ENCODE measurements at regions not wholly inside any gene's neighbourhood (a gene's known extent, or its start where the extent isn't known, plus 50 kb on each side); places are given as distances from the start of the nearest gene placed in this dataset.
"Not testable (repeated sequence)": the region's sequence is repeated elsewhere in the genome, so short reads cannot be mapped to it uniquely, and the experiment has no call there.

GRCh38 chr12:114829833-114830232 lies 145.9 kb upstream of the TBX3 start:
- H3K27ac ChIP-seq (ENCODE audit: low read length) = no peak overlapping the region
- DNase-seq = no peak
- no peak overlapping the region for H3K4me3 ChIP-seq (ENCODE audit: low read length)
- H3K27me3 ChIP-seq (ENCODE audit: low read length) = no peaks in the 10 kb centered on the region
- no peaks in the 10 kb centered on the region for H4K20me1 ChIP-seq (ENCODE audit: insufficient read depth, low read depth, low read length)
- H3K9me2 ChIP-seq (replicated peaks; ENCODE audit: insufficient read depth, low read length) = no peaks in the 10 kb centered on the region
- no peak overlapping the region for H2AFZ ChIP-seq (ENCODE audit: low read length)
- H3K4me2 ChIP-seq (ENCODE audit: low read depth, low read length, poor library complexity, severe bottlenecking) = no peak overlapping the region
- no peaks in the 10 kb centered on the region for H3K36me3 ChIP-seq (ENCODE audit: insufficient read depth, low read length)
- peaks cover 7% of the 10 kb centered on the region; the same call in 1 of the 2 replicates for H3K9me3 ChIP-seq (ENCODE audit: low read length)
- no peaks in the 10 kb centered on the region for H3K4me1 ChIP-seq (ENCODE audit: low read length)
- H3K79me2 ChIP-seq (ENCODE audit: low read length) = no peaks in the 10 kb centered on the region
- no peak overlapping the region for H3K9ac ChIP-seq (ENCODE audit: low read length)

GRCh38 chr12:114829244-114829643 lies 145.3 kb upstream of the TBX3 start:
- not testable (repeated sequence) for H3K9ac ChIP-seq (ENCODE audit: low read length); H3K9me2 ChIP-seq (replicated peaks; ENCODE audit: insufficient read depth, low read length); H3K79me2 ChIP-seq (ENCODE audit: low read length); H3K9me3 ChIP-seq (ENCODE audit: low read length); H3K4me1 ChIP-seq (ENCODE audit: low read length); H3K4me2 ChIP-seq (ENCODE audit: low read depth, low read length, poor library complexity, severe bottlenecking); H3K4me3 ChIP-seq (ENCODE audit: low read length); H2AFZ ChIP-seq (ENCODE audit: low read length); H3K27me3 ChIP-seq (ENCODE audit: low read length); DNase-seq; H3K36me3 ChIP-seq (ENCODE audit: insufficient read depth, low read length); H4K20me1 ChIP-seq (ENCODE audit: insufficient read depth, low read depth, low read length); H3K27ac ChIP-seq (ENCODE audit: low read length)

GRCh38 chr12:114827461-114827860 lies 143.5 kb upstream of the TBX3 start:
- peaks cover 7% of the 10 kb centered on the region; the same call in 1 of the 2 replicates for H3K9me3 ChIP-seq (ENCODE audit: low read length)
- H3K27ac ChIP-seq (ENCODE audit: low read length) = no peak overlapping the region
- no peaks in the 10 kb centered on the region for H3K79me2 ChIP-seq (ENCODE audit: low read length)
- no peaks in the 10 kb centered on the region for H3K27me3 ChIP-seq (ENCODE audit: low read length)
- H2AFZ ChIP-seq (ENCODE audit: low read length) = no peak overlapping the region
- no peaks in the 10 kb centered on the region for H4K20me1 ChIP-seq (ENCODE audit: insufficient read depth, low read depth, low read length)
- H3K9me2 ChIP-seq (replicated peaks; ENCODE audit: insufficient read depth, low read length) = no peaks in the 10 kb centered on the region
- no peaks in the 10 kb centered on the region for H3K36me3 ChIP-seq (ENCODE audit: insufficient read depth, low read length)
- no peak overlapping the region for H3K4me3 ChIP-seq (ENCODE audit: low read length)
- no peak overlapping the region for H3K4me2 ChIP-seq (ENCODE audit: low read depth, low read length, poor library complexity, severe bottlenecking)
- no peak overlapping the region for H3K9ac ChIP-seq (ENCODE audit: low read length)
- DNase-seq = no peak
- H3K4me1 ChIP-seq (ENCODE audit: low read length) = no peaks in the 10 kb centered on the region

- Histone ChIP-seq H3K4me3 (ENCODE audit: low read length) (no peak overlapping the region), H4K20me1 (ENCODE audit: insufficient read depth, low read depth, low read length) (no peaks in the 10 kb centered on the region), H3K9me3 (ENCODE audit: low read length) (peaks cover 4% of the 10 kb centered on the region; the same call in 1 of the 2 replicates), H3K27ac (ENCODE audit: low read length) (no peak overlapping the region), H3K27me3 (ENCODE audit: low read length) (no peaks in the 10 kb centered on the region), H3K4me1 (ENCODE audit: low read length) (no peaks in the 10 kb centered on the region), H3K36me3 (ENCODE audit: insufficient read depth, low read length) (no peaks in the 10 kb centered on the region), H3K9ac (ENCODE audit: low read length) (no peak overlapping the region), H3K4me2 (ENCODE audit: low read depth, low read length, poor library complexity, severe bottlenecking) (no peak overlapping the region), H3K9me2 (replicated peaks; ENCODE audit: insufficient read depth, low read length) (no peaks in the 10 kb centered on the region), H2AFZ (ENCODE audit: low read length) (no peak overlapping the region), H3K79me2 (ENCODE audit: low read length) (no peaks in the 10 kb centered on the region)
- DNase-seq = no peak
Observed at GRCh38 chr12:114826244-114826643, 142.3 kb upstream of the TBX3 start.

- Histone ChIP-seq H2AFZ (ENCODE audit: low read length) (no peak overlapping the region), H3K4me2 (ENCODE audit: low read depth, low read length, poor library complexity, severe bottlenecking) (no peak overlapping the region)
Observed at GRCh38 chr12:114823724-114824123, 139.7 kb upstream of the TBX3 start.

GRCh38 chr12:114821570-114821969 lies 137.6 kb upstream of the TBX3 start:
- no peaks in the 10 kb centered on the region for H3K27me3 ChIP-seq (ENCODE audit: low read length)
- H3K9me2 ChIP-seq (replicated peaks; ENCODE audit: insufficient read depth, low read length) = no peaks in the 10 kb centered on the region
- no peak overlapping the region for H3K27ac ChIP-seq (ENCODE audit: low read length)
- H3K36me3 ChIP-seq (ENCODE audit: insufficient read depth, low read length) = no peaks in the 10 kb centered on the region
- H3K9me3 ChIP-seq (ENCODE audit: low read length) = no peaks in the 10 kb centered on the region
- no peak overlapping the region for H3K9ac ChIP-seq (ENCODE audit: low read length)
- H4K20me1 ChIP-seq (ENCODE audit: insufficient read depth, low read depth, low read length) = no peaks in the 10 kb centered on the region
- H3K4me2 ChIP-seq (ENCODE audit: low read depth, low read length, poor library complexity, severe bottlenecking) = no peak overlapping the region
- no peaks in the 10 kb centered on the region for H3K79me2 ChIP-seq (ENCODE audit: low read length)
- H2AFZ ChIP-seq (ENCODE audit: low read length) = no peak overlapping the region
- DNase-seq = no peak
- no peaks in the 10 kb centered on the region for H3K4me1 ChIP-seq (ENCODE audit: low read length)
- H3K4me3 ChIP-seq (ENCODE audit: low read length) = no peak overlapping the region

More at GRCh38 chr12:114823724-114824123, 139.7 kb upstream of the TBX3 start:
- H3K9me2 ChIP-seq (replicated peaks; ENCODE audit: insufficient read depth, low read length) = no peaks in the 10 kb centered on the region
- DNase-seq = no peak
- no peaks in the 10 kb centered on the region for H3K9me3 ChIP-seq (ENCODE audit: low read length)
- no peak overlapping the region for H3K4me3 ChIP-seq (ENCODE audit: low read length)
- no peak overlapping the region for H3K9ac ChIP-seq (ENCODE audit: low read length)
- no peaks in the 10 kb centered on the region for H4K20me1 ChIP-seq (ENCODE audit: insufficient read depth, low read depth, low read length)
- H3K27ac ChIP-seq (ENCODE audit: low read length) = no peak overlapping the region
- H3K27me3 ChIP-seq (ENCODE audit: low read length) = no peaks in the 10 kb centered on the region
- H3K79me2 ChIP-seq (ENCODE audit: low read length) = no peaks in the 10 kb centered on the region
- no peaks in the 10 kb centered on the region for H3K36me3 ChIP-seq (ENCODE audit: insufficient read depth, low read length)
- no peaks in the 10 kb centered on the region for H3K4me1 ChIP-seq (ENCODE audit: low read length)

- no peaks in the 10 kb centered on the region for H3K9me2 ChIP-seq (replicated peaks; ENCODE audit: insufficient read depth, low read length)
- no peak overlapping the region for H3K4me3 ChIP-seq (ENCODE audit: low read length)
- no peaks in the 10 kb centered on the region for H3K27me3 ChIP-seq (ENCODE audit: low read length)
- H3K9ac ChIP-seq (ENCODE audit: low read length) = no peak overlapping the region
- no peaks in the 10 kb centered on the region for H3K36me3 ChIP-seq (ENCODE audit: insufficient read depth, low read length)
- DNase-seq = no peak
- H2AFZ ChIP-seq (ENCODE audit: low read length) = no peak overlapping the region
- no peaks in the 10 kb centered on the region for H3K4me1 ChIP-seq (ENCODE audit: low read length)
- H3K9me3 ChIP-seq (ENCODE audit: low read length) = no peaks in the 10 kb centered on the region
- H3K4me2 ChIP-seq (ENCODE audit: low read depth, low read length, poor library complexity, severe bottlenecking) = no peak overlapping the region
- no peaks in the 10 kb centered on the region for H3K79me2 ChIP-seq (ENCODE audit: low read length)
- H3K27ac ChIP-seq (ENCODE audit: low read length) = no peak overlapping the region
- H4K20me1 ChIP-seq (ENCODE audit: insufficient read depth, low read depth, low read length) = no peaks in the 10 kb centered on the region
Observed at GRCh38 chr12:114820796-114821195, 136.8 kb upstream of the TBX3 start.

GRCh38 chr12:114817571-114818425 lies 133.8 kb upstream of the TBX3 start:
- H3K36me3 ChIP-seq (ENCODE audit: insufficient read depth, low read length) = no peaks in the 10 kb centered on the region
- H2AFZ ChIP-seq (ENCODE audit: low read length) = no peak overlapping the region
- no peak overlapping the region for H3K9ac ChIP-seq (ENCODE audit: low read length)
- H3K27me3 ChIP-seq (ENCODE audit: low read length) = no peaks in the 10 kb centered on the region
- H3K4me3 ChIP-seq (ENCODE audit: low read length) = no peak overlapping the region
- no peak for DNase-seq
- H4K20me1 ChIP-seq (ENCODE audit: insufficient read depth, low read depth, low read length) = no peaks in the 10 kb centered on the region
- no peak overlapping the region for H3K27ac ChIP-seq (ENCODE audit: low read length)
- H3K79me2 ChIP-seq (ENCODE audit: low read length) = no peaks in the 10 kb centered on the region
- H3K4me1 ChIP-seq (ENCODE audit: low read length) = no peaks in the 10 kb centered on the region
- no peaks in the 10 kb centered on the region for H3K9me3 ChIP-seq (ENCODE audit: low read length)
- no peaks in the 10 kb centered on the region for H3K9me2 ChIP-seq (replicated peaks; ENCODE audit: insufficient read depth, low read length)
- H3K4me2 ChIP-seq (ENCODE audit: low read depth, low read length, poor library complexity, severe bottlenecking) = no peak overlapping the region

Data from Karpas-422 (cell line).